IMR-90 (cell line): ENCODE measurements at regions not wholly inside any gene's neighbourhood (a gene's known extent, or its start where the extent isn't known, plus 50 kb on each side); places are given as distances from the start of the nearest gene placed in this dataset.
A peak's percentile ranks its signal among the peaks of the same experiment; 100 is the strongest.

Experiments used
- CEBPB ChIP-seq: IDR thresholded peaks from 2 replicates; pipeline ENCODE4 v1.6.1; 2012; ENCODE audit warnings: low read depth, low read length, improper control_type of control experiment
- CTCF ChIP-seq: conservative IDR thresholded peaks from 2 replicates; pipeline ENCODE4 v1.5.1; 2012; ENCODE audit warnings: mild to moderate bottlenecking, low read depth, low read length, improper control_type of control experiment
- ELK1 ChIP-seq: fragments of 150-350 bp; IDR thresholded peaks from 2 replicates; pipeline ENCODE4 v1.6.1; 2016; ENCODE audit warnings: low read depth, mild to moderate bottlenecking, low read length, moderate library complexity, borderline replicate concordance
- FOS ChIP-seq: fragments of 150-350 bp; IDR thresholded peaks from 2 replicates; pipeline ENCODE4 v1.6.1; 2016; ENCODE audit warnings: low read depth, low read length
- MAZ ChIP-seq: IDR thresholded peaks from 2 replicates; pipeline ENCODE4 v1.6.1; 2012; ENCODE audit warnings: low read depth, mild to moderate bottlenecking, low read length, improper control_type of control experiment, moderate library complexity, borderline replicate concordance
- MXI1 ChIP-seq: IDR thresholded peaks from 2 replicates; pipeline ENCODE4 v1.6.1; 2012; ENCODE audit warnings: low read depth, mild to moderate bottlenecking, low read length, moderate library complexity, borderline replicate concordance
- POLR2A ChIP-seq: IDR thresholded peaks from 2 replicates; pipeline ENCODE4 v1.6.1; 2012; ENCODE audit warnings: mild to moderate bottlenecking, low read depth, low read length
- RCOR1 ChIP-seq: IDR thresholded peaks from 2 replicates; pipeline ENCODE4 v1.6.1; 2012; ENCODE audit warnings: mild to moderate bottlenecking, low read length, improper control_type of control experiment; ENCODE audit not compliant: insufficient replicate concordance
- RFX5 ChIP-seq: IDR thresholded peaks from 2 replicates; pipeline ENCODE4 v1.8.0; 2012; ENCODE audit warnings: low read depth, mild to moderate bottlenecking, low read length, moderate library complexity
- SMC3 ChIP-seq: fragments of 150-350 bp; IDR thresholded peaks from 2 replicates; pipeline ENCODE4 v1.6.1; 2016; ENCODE audit warnings: low read depth, mild to moderate bottlenecking, antibody characterized with exemption, low read length, moderate library complexity
- USF2 ChIP-seq: fragments of 150-350 bp; IDR thresholded peaks from 2 replicates; pipeline ENCODE4 v1.6.1; 2017; ENCODE audit warnings: mild to moderate bottlenecking, antibody characterized with exemption, low read length, low read depth

GRCh38 chr3:118057086-118057485 lies 977.6 kb downstream of the IGSF11 start:
- no peak for TF ChIP-seq CTCF
- TF ChIP-seq USF2 = no peak
- TF ChIP-seq POLR2A = no peak
- TF ChIP-seq FOS = no peak
- TF ChIP-seq ELK1 = no peak
- no peak for TF ChIP-seq RCOR1
- TF ChIP-seq RFX5 = no peak
- no peak for TF ChIP-seq MXI1
- TF ChIP-seq CEBPB = peak; percentile 85
- no peak for TF ChIP-seq MAZ
- TF ChIP-seq SMC3 = no peak
